ENCODE measurements at regions not wholly inside any gene's neighbourhood (a gene's known extent, or its start where the extent isn't known, plus 50 kb on each side); places are given as distances from the start of the nearest gene placed in this dataset.

DNA sequence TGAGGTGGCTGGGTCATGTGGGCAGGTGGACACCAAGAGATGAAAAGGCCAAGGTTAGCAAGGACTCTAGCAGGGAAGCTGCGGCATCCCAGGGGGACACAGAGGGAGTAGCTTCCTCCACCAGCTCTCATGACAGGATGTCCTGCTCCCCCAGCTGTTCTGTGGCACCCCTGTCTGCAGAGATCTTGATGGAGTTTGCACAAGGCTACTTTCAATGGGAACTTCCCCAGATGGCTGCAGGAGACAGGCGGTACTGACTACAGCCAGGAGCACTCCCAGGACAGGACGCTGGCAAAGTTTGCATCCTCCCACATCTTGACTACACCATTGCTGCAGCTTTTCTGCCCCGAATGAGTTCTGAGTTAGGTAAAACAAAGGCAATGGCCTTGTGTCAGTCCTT is 312.8 kb downstream of the TLE4 start:
- H3K4me3 ChIP-seq (ENCODE audit: low read depth, poor library complexity, severe bottlenecking) = no peak overlapping the region
- intact Hi-C loops (cut with DNase I; ENCODE audit: low total_unique reads) = no loop called here
- 67 to 68% methylated on average over 4 of the region's 4 CpGs for WGBS, 2 donors
- TF ChIP-seq POLR2A (IDR thresholded peaks at IDR 0.05) = no peak
- TF ChIP-seq, protein P1, sequence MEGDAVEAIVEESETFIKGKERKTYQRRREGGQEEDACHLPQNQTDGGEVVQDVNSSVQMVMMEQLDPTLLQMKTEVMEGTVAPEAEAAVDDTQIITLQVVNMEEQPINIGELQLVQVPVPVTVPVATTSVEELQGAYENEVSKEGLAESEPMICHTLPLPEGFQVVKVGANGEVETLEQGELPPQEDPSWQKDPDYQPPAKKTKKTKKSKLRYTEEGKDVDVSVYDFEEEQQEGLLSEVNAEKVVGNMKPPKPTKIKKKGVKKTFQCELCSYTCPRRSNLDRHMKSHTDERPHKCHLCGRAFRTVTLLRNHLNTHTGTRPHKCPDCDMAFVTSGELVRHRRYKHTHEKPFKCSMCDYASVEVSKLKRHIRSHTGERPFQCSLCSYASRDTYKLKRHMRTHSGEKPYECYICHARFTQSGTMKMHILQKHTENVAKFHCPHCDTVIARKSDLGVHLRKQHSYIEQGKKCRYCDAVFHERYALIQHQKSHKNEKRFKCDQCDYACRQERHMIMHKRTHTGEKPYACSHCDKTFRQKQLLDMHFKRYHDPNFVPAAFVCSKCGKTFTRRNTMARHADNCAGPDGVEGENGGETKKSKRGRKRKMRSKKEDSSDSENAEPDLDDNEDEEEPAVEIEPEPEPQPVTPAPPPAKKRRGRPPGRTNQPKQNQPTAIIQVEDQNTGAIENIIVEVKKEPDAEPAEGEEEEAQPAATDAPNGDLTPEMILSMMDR (IDR thresholded peaks at IDR 0.05) = no peak
- DNase-seq (ENCODE audit: low spot score in 2 of 2) = no peak

DNA sequence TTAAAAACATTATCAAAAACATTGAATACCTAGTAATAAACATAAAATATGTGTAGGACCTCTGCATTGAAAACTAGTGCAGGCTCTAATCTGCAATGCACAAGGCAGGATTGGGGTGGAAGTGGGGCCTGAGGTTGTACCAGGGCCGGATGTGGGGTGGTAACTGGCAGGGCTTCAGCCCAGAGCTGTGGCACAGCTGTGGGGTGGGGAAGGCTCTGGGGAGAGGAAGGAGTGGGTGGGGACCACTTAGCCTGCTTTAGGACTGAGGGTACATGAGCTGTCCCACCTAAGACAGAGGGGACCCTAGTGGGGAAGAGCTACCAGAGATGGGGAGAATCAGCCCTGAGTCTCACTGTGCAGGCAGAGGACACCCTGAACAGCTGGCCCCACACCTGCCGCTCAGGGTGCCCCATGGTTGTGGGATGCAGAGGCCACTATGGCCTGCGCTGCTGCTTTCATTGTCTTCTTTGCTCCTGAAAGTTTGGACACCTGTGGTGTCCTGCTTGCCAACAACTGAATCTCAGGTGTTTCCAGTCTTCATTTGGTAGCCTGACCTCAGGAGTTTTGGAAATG is 311.4 kb downstream of the TLE4 start:
- no peak for DNase-seq (ENCODE audit: low spot score in 2 of 2)
- intact Hi-C loops (cut with DNase I; ENCODE audit: low total_unique reads) = no loop called here
- WGBS, 2 donors = 74 to 86% methylated on average over 3 of the region's 3 CpGs
- TF ChIP-seq, protein P1 (IDR thresholded peaks at IDR 0.05) = no peak
- no peak for TF ChIP-seq POLR2A (IDR thresholded peaks at IDR 0.05)
- H3K4me3 ChIP-seq (ENCODE audit: low read depth, poor library complexity, severe bottlenecking) = no peak overlapping the region

DNA sequence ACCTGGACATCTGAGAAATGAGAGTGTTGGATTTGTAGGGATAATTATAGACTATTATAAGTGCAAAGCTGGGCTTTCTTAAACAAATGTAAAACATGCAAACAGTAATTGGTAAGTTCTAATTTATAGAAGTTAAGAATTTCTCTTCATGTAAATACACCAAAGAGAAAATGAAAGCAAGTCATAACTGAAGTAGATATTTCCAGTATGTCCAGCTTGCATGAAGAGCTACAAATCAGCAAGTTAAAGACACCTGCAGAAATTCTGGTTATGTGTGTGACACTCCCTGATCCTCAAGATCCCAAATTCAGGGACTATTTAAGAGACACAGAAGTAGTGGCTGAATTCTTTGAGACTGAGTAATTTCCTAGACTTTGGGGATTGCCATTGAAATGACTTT is 308.9 kb downstream of the TLE4 start:
- H3K4me3 ChIP-seq (ENCODE audit: low read depth, poor library complexity, severe bottlenecking) = no peak overlapping the region
- DNase-seq (ENCODE audit: low spot score in 2 of 2) = no peak
- TF ChIP-seq, protein P1 (IDR thresholded peaks at IDR 0.05) = no peak
- no peak for TF ChIP-seq POLR2A (IDR thresholded peaks at IDR 0.05)
- intact Hi-C loops (cut with DNase I; ENCODE audit: low total_unique reads) = no loop called here

DNA sequence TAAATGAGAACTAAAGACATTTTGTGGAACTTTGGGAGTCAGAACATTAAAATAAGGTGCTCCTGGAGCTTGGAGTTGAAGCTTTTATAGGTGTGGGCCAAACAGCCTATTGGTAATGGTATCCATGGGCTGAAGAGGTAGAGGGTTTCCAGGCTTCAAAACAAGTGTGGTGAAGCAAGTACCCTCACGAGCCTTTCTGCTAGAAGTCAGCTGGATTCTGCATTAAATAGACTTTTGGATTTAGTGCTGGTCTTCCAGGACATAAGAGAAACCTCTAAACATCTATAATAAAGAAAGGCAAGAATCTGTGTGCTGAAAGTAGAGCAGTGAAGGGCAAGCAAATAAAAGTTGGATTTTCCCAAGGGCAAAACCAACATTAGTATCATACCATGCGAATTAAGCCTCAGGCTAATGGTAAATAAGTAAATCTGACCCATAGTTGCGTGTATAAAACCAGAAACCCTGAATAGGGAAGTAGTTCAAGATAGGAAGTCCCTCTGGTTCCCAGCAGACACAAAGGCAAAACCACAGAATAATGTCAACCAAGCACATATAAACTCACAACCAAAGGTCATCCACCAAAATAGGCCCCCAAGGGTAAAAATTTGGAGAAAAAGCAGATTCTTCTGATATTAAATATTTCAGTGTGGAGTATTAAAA is 306.3 kb downstream of the TLE4 start:
- no peak for DNase-seq (ENCODE audit: low spot score in 2 of 2)
- 68 to 79% methylated on average over 3 of the region's 3 CpGs for WGBS, 2 donors
- intact Hi-C loops (cut with DNase I; ENCODE audit: low total_unique reads) = no loop called here
- no peak overlapping the region for H3K4me3 ChIP-seq (ENCODE audit: low read depth, poor library complexity, severe bottlenecking)
- TF ChIP-seq, protein P1 (IDR thresholded peaks at IDR 0.05) = no peak
- TF ChIP-seq POLR2A (IDR thresholded peaks at IDR 0.05) = no peak

DNA sequence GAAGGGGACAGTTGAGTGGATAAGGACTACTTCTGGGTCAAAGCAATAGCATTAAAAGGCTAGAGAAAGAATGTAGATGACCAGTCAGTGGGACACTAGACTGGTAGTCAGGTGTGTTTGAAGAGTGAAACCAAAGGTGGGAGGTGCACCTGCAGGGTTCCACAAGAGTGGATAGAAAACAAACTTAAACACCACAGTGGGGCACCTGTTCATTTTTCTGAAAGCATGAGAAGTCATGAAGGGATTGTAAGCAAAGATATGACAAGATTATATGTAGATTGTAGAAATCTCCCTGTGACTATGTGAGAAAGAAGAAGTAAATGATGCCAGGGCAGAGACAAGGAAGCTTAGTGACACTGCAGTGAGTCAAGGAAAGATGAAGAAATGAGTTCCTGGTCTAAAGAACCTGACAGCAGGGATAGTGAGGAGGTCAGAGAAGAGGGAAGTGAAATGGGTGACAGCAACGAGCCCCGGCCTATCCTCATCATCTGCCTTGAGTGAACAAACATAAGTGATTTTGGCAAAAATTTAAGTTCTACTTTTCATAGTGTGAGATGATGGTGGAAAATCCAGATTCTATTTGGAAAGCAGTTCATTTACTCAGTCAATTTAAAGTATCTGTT is 296.9 kb downstream of the TLE4 start:
- no peak for TF ChIP-seq POLR2A (IDR thresholded peaks at IDR 0.05)
- TF ChIP-seq, protein P1 (IDR thresholded peaks at IDR 0.05) = no peak
- 77 to 80% methylated on average over 2 of the region's 2 CpGs for WGBS, 2 donors
- intact Hi-C loops (cut with DNase I; ENCODE audit: low total_unique reads) = no loop called here
- no peak overlapping the region for H3K4me3 ChIP-seq (ENCODE audit: low read depth, poor library complexity, severe bottlenecking)
- DNase-seq (ENCODE audit: low spot score in 2 of 2) = no peak
